ENCODE measurements at regions not wholly inside any gene's neighbourhood (a gene's known extent, or its start where the extent isn't known, plus 50 kb on each side); places are given as distances from the start of the nearest gene placed in this dataset.

DNA sequence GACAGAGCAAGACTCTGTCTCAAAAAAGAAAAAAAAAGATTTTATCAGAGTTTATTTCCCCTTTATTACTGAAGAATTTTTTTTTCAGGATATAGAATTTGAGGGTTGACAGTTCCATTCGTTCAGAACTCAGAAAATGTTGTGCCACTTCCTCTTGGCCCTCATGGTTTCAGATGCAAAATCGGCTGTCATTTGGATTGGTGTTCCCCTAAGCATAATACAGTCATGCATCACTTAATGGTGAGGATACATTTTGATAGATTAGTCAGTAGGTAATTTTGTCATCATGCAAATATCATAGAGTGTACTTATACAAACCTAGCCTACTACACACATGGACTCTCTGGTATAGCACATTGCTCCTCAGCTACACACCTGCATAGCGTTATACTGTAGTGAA, 263.9 kb upstream of the RTL1 start:
- TF ChIP-seq EZH2 (IDR thresholded peaks at IDR 0.05; ENCODE audit: borderline replicate concordance, low read depth, low read length, severe bottlenecking), result no peak
- TF ChIP-seq, protein P1, sequence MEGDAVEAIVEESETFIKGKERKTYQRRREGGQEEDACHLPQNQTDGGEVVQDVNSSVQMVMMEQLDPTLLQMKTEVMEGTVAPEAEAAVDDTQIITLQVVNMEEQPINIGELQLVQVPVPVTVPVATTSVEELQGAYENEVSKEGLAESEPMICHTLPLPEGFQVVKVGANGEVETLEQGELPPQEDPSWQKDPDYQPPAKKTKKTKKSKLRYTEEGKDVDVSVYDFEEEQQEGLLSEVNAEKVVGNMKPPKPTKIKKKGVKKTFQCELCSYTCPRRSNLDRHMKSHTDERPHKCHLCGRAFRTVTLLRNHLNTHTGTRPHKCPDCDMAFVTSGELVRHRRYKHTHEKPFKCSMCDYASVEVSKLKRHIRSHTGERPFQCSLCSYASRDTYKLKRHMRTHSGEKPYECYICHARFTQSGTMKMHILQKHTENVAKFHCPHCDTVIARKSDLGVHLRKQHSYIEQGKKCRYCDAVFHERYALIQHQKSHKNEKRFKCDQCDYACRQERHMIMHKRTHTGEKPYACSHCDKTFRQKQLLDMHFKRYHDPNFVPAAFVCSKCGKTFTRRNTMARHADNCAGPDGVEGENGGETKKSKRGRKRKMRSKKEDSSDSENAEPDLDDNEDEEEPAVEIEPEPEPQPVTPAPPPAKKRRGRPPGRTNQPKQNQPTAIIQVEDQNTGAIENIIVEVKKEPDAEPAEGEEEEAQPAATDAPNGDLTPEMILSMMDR (IDR thresholded peaks at IDR 0.05; ENCODE audit: borderline replicate concordance, extremely low read depth, low read length, poor library complexity, severe bottlenecking), result no peak
